Putamen (tissue), 1 donor: ENCODE measurements at regions not wholly inside any gene's neighbourhood (a gene's known extent, or its start where the extent isn't known, plus 50 kb on each side); places are given as distances from the start of the nearest gene placed in this dataset.

ENCODE experiments used
- DNase-seq: peaks from one replicate; pipeline ENCODE4 v3.0.0-alpha.2; 2016; ENCODE audit warnings: low spot score

GRCh38 chr21:35338281-35338680 lies 289.2 kb upstream of the RUNX1 start:
- no peak for DNase-seq

- no peak for DNase-seq
These were observed 288.5 kb upstream of the RUNX1 start for GRCh38 chr21:35337573-35337972.

GRCh38 chr21:35336534-35336933 lies 287.4 kb upstream of the RUNX1 start:
- DNase-seq, result no peak

GRCh38 chr21:35335951-35336446 lies 286.9 kb upstream of the RUNX1 start:
- DNase-seq, result no peak

- DNase-seq, result no peak
These were observed 284.9 kb upstream of the RUNX1 start for GRCh38 chr21:35333831-35334618.

- no peak for DNase-seq
These were observed 283.8 kb upstream of the RUNX1 start for GRCh38 chr21:35332841-35333426.

- no peak for DNase-seq
These were observed 281.0 kb upstream of the RUNX1 start for GRCh38 chr21:35329940-35330660.

- no peak for DNase-seq
These were observed 279.9 kb upstream of the RUNX1 start for GRCh38 chr21:35328856-35329455.

- no peak for DNase-seq
These were observed 277.6 kb upstream of the RUNX1 start for GRCh38 chr21:35326677-35327076.

- no peak for DNase-seq
These were observed 276.9 kb upstream of the RUNX1 start for GRCh38 chr21:35325953-35326352.

GRCh38 chr21:35324372-35325220 lies 275.5 kb upstream of the RUNX1 start:
- no peak for DNase-seq

GRCh38 chr21:35323947-35324346 lies 274.8 kb upstream of the RUNX1 start:
- no peak for DNase-seq

- DNase-seq, result no peak
These were observed 272.5 kb upstream of the RUNX1 start for GRCh38 chr21:35321322-35322200.

GRCh38 chr21:35319684-35320283 lies 270.7 kb upstream of the RUNX1 start:
- no peak for DNase-seq

GRCh38 chr21:35316933-35317332 lies 267.8 kb upstream of the RUNX1 start:
- DNase-seq, result no peak

GRCh38 chr21:35316456-35316855 lies 267.4 kb upstream of the RUNX1 start:
- DNase-seq, result no peak

GRCh38 chr21:35314857-35315582 lies 265.9 kb upstream of the RUNX1 start:
- no peak for DNase-seq

- DNase-seq, result no peak
These were observed 262.9 kb upstream of the RUNX1 start for GRCh38 chr21:35311985-35312384.

- no peak for DNase-seq
These were observed 260.2 kb upstream of the RUNX1 start for GRCh38 chr21:35309316-35309715.
